BLaER1 treated with 17β-estradiol and CSF1 and Interleukin-3, amounts not matched to agents 10 nM and 100 nM (cell line): ENCODE measurements at regions not wholly inside any gene's neighbourhood (a gene's known extent, or its start where the extent isn't known, plus 50 kb on each side); places are given as distances from the start of the nearest gene placed in this dataset.
"Not testable (repeated sequence)": the region's sequence is repeated elsewhere in the genome, so short reads cannot be mapped to it uniquely, and the experiment has no call there.

ENCODE experiments used
- H3K27ac ChIP-seq, 11 experiments: shearing (Covaris generic); formaldehyde crosslinking; 2 replicates each; pipeline ENCODE4 v1.8.1; 2022
- H3K27me3 ChIP-seq, 11 experiments: shearing (Covaris generic); formaldehyde crosslinking; 2 replicates each; pipeline ENCODE4 v1.8.1; 2022
- H3K36me3 ChIP-seq, 11 experiments: shearing (Covaris generic); formaldehyde crosslinking; 2 replicates each; pipeline ENCODE4 v1.8.1; 2022
- H3K4me1 ChIP-seq, 10 experiments: shearing (Covaris generic); formaldehyde crosslinking; 2 replicates each; pipeline ENCODE4 v1.8.1; 2022
- H3K4me2 ChIP-seq, 11 experiments: shearing (Covaris generic); formaldehyde crosslinking; 2 replicates each; pipeline ENCODE4 v1.8.1; 2022
- H3K4me3 ChIP-seq, 10 experiments: shearing (Covaris generic); formaldehyde crosslinking; 2 replicates each; pipeline ENCODE4 v1.8.1; 2022
- H3K9ac ChIP-seq, 11 experiments: shearing (Covaris generic); formaldehyde crosslinking; 2 replicates each; pipeline ENCODE4 v1.8.1; 2022
- H3K9me3 ChIP-seq, 11 experiments: shearing (Covaris generic); formaldehyde crosslinking; replicated peaks in 1 of 11; 2 replicates each; pipeline ENCODE4 v1.8.1; 2022
- H4K20me1 ChIP-seq, 11 experiments: shearing (Covaris generic); formaldehyde crosslinking; 2 replicates each; pipeline ENCODE4 v1.8.1; 2022
- Cebpa-rat ChIP-seq, 11 experiments: shearing (Covaris generic); IDR thresholded peaks; 2 replicates each; pipeline ENCODE4 v1.8.1; 2022

GRCh38 chr11:42890773-42891172, 421.0 kb upstream of the API5 start:
- 0 out of 22 replicates have a peak, but pooled peaks cover 0 to 3% (median 0%) of the 10 kb centered on the region in 11 experiments for H3K27me3 ChIP-seq
- no peaks in the 10 kb centered on the region for H4K20me1 ChIP-seq
- no peaks in the 10 kb centered on the region for H3K36me3 ChIP-seq
- H3K27ac ChIP-seq = no peak overlapping the region
- H3K9ac ChIP-seq = no peak overlapping the region
- no peaks in the 10 kb centered on the region for H3K9me3 ChIP-seq
- H3K4me3 ChIP-seq = no peak overlapping the region
- peaks cover 0 to 5% (median 0%) of the 10 kb centered on the region in 10 experiments; a peak in 1 of 20 replicates for H3K4me1 ChIP-seq
- H3K4me2 ChIP-seq = no peak overlapping the region; a peak in 1 of 22 replicates
- no peak for TF ChIP-seq Cebpa-rat (IDR thresholded peaks at IDR 0.05)

GRCh38 chr11:42901084-42901483, 410.7 kb upstream of the API5 start:
- Histone ChIP-seq H3K9ac (no peak overlapping the region), H3K4me3 (no peak overlapping the region), H3K4me2 (no peak overlapping the region), H3K4me1 (no peaks in the 10 kb centered on the region), H4K20me1 (no peaks in the 10 kb centered on the region), H3K9me3 (peaks cover 0 to 6% (median 0%) of the 10 kb centered on the region in 11 experiments; a peak in 1 of 22 replicates), H3K27me3 (no peaks in the 10 kb centered on the region), H3K27ac (no peak overlapping the region), H3K36me3 (no peaks in the 10 kb centered on the region)
- TF ChIP-seq Cebpa-rat (IDR thresholded peaks at IDR 0.05) = no peak

GRCh38 chr11:42906226-42906625, 405.6 kb upstream of the API5 start:
- no peak overlapping the region for H3K27ac ChIP-seq
- no peak overlapping the region for H3K9ac ChIP-seq
- H3K4me3 ChIP-seq = no peak overlapping the region
- H3K4me1 ChIP-seq = no peaks in the 10 kb centered on the region
- H4K20me1 ChIP-seq = no peaks in the 10 kb centered on the region
- H3K27me3 ChIP-seq = no peaks in the 10 kb centered on the region
- 0 out of 22 replicates have a peak, but pooled peaks of 4 of the 11 experiments have one; percentile 16 to 43 (median 19) for TF ChIP-seq Cebpa-rat (IDR thresholded peaks at IDR 0.05)
- no peak overlapping the region for H3K4me2 ChIP-seq
- H3K9me3 ChIP-seq = peaks cover 0 to 14% (median 6%) of the 10 kb centered on the region in 11 experiments; a peak in 3 of 22 replicates
- H3K36me3 ChIP-seq = no peaks in the 10 kb centered on the region

GRCh38 chr11:42913731-42914130, 398.1 kb upstream of the API5 start:
- no peak for TF ChIP-seq Cebpa-rat (IDR thresholded peaks at IDR 0.05)
- Histone ChIP-seq H3K9ac (no peak overlapping the region), H3K9me3 (peaks cover 16 to 34% (median 28%) of the 10 kb centered on the region in 11 experiments; a peak in 20 of 22 replicates), H3K27me3 (no peaks in the 10 kb centered on the region), H4K20me1 (no peaks in the 10 kb centered on the region), H3K36me3 (no peaks in the 10 kb centered on the region), H3K4me2 (no peak overlapping the region), H3K27ac (no peak overlapping the region), H3K4me3 (no peak overlapping the region), H3K4me1 (no peaks in the 10 kb centered on the region)

- TF ChIP-seq Cebpa-rat (IDR thresholded peaks at IDR 0.05) = no peak
- Histone ChIP-seq H3K4me2 (no peak overlapping the region; a peak in 1 of 22 replicates), H3K27me3 (no peaks in the 10 kb centered on the region), H4K20me1 (no peaks in the 10 kb centered on the region), H3K4me3 (no peak overlapping the region), H3K9me3 (peaks cover 14 to 51% (median 31%) of the 10 kb centered on the region in 11 experiments), H3K36me3 (no peaks in the 10 kb centered on the region), H3K27ac (no peak overlapping the region), H3K4me1 (no peaks in the 10 kb centered on the region), H3K9ac (no peak overlapping the region)
These were observed 388.1 kb upstream of the API5 start for GRCh38 chr11:42923651-42924050.

- H3K9me3 ChIP-seq = peaks cover 8 to 31% (median 19%) of the 10 kb centered on the region in 11 experiments; a peak in 19 of 22 replicates
- TF ChIP-seq Cebpa-rat (IDR thresholded peaks at IDR 0.05) = no peak
- no peak overlapping the region for H3K27ac ChIP-seq
- H3K9ac ChIP-seq = no peak overlapping the region
- H3K36me3 ChIP-seq = no peaks in the 10 kb centered on the region
- H3K4me1 ChIP-seq = peaks cover 0 to 12% (median 10%) of the 10 kb centered on the region in 10 experiments; a peak in 13 of 20 replicates
- H3K4me2 ChIP-seq = no peak overlapping the region
- H4K20me1 ChIP-seq = no peaks in the 10 kb centered on the region
- no peaks in the 10 kb centered on the region for H3K27me3 ChIP-seq
- no peak overlapping the region for H3K4me3 ChIP-seq
These were observed 385.9 kb upstream of the API5 start for GRCh38 chr11:42925916-42926315.

- Histone ChIP-seq H3K9me3 (no peaks in the 10 kb centered on the region; a peak in 1 of 22 replicates), H3K4me3 (no peak overlapping the region), H3K36me3 (no peaks in the 10 kb centered on the region), H3K27ac (no peak overlapping the region), H3K27me3 (no peaks in the 10 kb centered on the region), H3K9ac (no peak overlapping the region), H4K20me1 (no peaks in the 10 kb centered on the region), H3K4me1 (no peaks in the 10 kb centered on the region), H3K4me2 (no peak overlapping the region)
- TF ChIP-seq Cebpa-rat (IDR thresholded peaks at IDR 0.05) = no peak
These were observed 364.4 kb upstream of the API5 start for GRCh38 chr11:42947405-42947804.

- H3K4me3 ChIP-seq, H3K4me1 ChIP-seq, H3K36me3 ChIP-seq, H3K27me3 ChIP-seq, H3K27ac ChIP-seq, H3K9ac ChIP-seq, H3K4me2 ChIP-seq, H3K9me3 ChIP-seq, H4K20me1 ChIP-seq: not testable (repeated sequence)
These were observed 361.9 kb upstream of the API5 start for GRCh38 chr11:42949738-42950376.

GRCh38 chr11:42951266-42951665, 360.5 kb upstream of the API5 start:
- no peaks in the 10 kb centered on the region; a peak in 1 of 22 replicates for H3K9me3 ChIP-seq
- no peaks in the 10 kb centered on the region for H3K36me3 ChIP-seq
- no peak overlapping the region for H3K4me2 ChIP-seq
- TF ChIP-seq Cebpa-rat (IDR thresholded peaks at IDR 0.05) = no peak
- no peaks in the 10 kb centered on the region for H3K27me3 ChIP-seq
- no peak overlapping the region for H3K4me3 ChIP-seq
- no peak overlapping the region for H3K27ac ChIP-seq
- H3K9ac ChIP-seq = no peak overlapping the region
- no peaks in the 10 kb centered on the region for H3K4me1 ChIP-seq
- no peaks in the 10 kb centered on the region for H4K20me1 ChIP-seq

GRCh38 chr11:42957831-42958230, 354.0 kb upstream of the API5 start:
- Histone ChIP-seq H3K4me2 (no peak overlapping the region), H3K36me3 (no peaks in the 10 kb centered on the region), H3K4me1 (no peaks in the 10 kb centered on the region), H3K27ac (no peak overlapping the region), H3K4me3 (no peak overlapping the region), H4K20me1 (no peaks in the 10 kb centered on the region), H3K27me3 (no peaks in the 10 kb centered on the region), H3K9me3 (0 out of 22 replicates have a peak, but pooled peaks cover 0 to 3% (median 0%) of the 10 kb centered on the region in 11 experiments), H3K9ac (no peak overlapping the region)
- no peak for TF ChIP-seq Cebpa-rat (IDR thresholded peaks at IDR 0.05)
